GM12892 (cell line): ENCODE measurements at regions not wholly inside any gene's neighbourhood (a gene's known extent, or its start where the extent isn't known, plus 50 kb on each side); places are given as distances from the start of the nearest gene placed in this dataset.

Source experiments
- POLR2A ChIP-seq: IDR thresholded peaks from 2 replicates; pipeline ENCODE4 v1.6.1; 2011; ENCODE audit warnings: low read depth, low read length, control low read depth
- POLR2AphosphoS5 ChIP-seq: IDR thresholded peaks from 2 replicates; pipeline ENCODE4 v1.6.1; 2011; ENCODE audit warnings: low read depth, low read length, control low read depth
- TAF1 ChIP-seq: IDR thresholded peaks from 2 replicates; pipeline ENCODE4 v1.6.1; 2011; ENCODE audit warnings: low read depth, mild to moderate bottlenecking, control low read depth, low read length, borderline replicate concordance

DNA sequence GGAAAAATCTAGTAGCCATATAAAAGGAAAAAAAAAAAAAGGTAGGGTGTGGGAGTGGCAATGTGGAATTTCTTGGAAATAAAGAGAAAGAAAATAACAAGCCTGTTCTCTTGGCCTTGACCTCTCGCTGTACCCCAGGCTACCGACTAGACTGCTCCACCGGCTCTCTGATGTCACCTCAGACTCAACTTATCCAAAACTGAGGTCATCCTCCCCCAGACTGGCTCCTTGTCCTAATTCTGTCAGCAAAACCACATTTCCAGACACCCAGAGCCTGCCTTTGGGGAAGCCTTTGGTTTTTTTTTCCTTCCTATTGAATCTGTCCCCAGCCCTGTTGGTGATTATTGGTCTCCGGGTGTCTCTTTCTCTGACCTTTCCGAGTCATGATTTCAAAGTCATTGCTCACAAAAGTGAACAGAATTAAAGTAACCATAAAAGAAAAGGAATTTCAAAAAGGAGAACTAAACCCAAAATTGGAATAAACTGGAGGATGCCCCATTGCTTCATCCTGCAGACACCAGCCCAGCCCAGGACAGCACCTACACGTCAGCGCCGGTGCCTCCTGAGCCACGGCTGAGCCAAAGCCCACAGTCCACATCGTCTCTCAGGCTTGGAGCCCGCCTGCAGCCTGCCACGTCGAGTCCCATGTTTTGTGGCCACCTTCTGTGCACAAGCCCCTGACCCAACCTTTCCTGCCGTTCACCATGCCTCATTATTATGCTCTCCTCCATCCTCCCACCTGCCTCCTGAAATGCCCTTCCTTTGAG, 170.7 kb downstream of the MYLK4 start:
- TF ChIP-seq POLR2A: no peak
- TF ChIP-seq POLR2AphosphoS5: no peak
- no peak for TF ChIP-seq TAF1
